ENCODE measurements at regions not wholly inside any gene's neighbourhood (a gene's known extent, or its start where the extent isn't known, plus 50 kb on each side); places are given as distances from the start of the nearest gene placed in this dataset.

DNA sequence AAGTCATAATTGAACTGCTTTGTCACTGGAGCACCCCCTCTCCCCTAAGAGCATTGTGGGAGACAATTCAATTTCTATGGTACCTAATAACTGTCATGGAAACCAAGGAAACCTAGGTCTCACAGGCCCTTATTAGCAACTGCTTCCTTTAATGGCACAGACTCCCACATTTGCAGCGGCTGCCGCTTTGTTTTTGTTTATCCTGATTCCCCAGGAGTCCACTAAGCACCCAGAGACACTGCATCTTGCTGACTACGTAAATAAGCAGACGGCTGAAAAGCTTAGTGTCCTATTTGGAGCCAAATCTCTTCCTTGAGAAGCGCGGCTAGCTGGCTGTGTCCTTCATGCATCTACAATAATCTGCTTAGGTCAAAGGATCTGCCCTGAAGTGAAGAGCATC is 494.4 kb downstream of the TMA16 start:
- Histone ChIP-seq H3K27me3 (replicated peaks in 2 of 5; ENCODE audit: control insufficient read depth in 4 of 5, insufficient read depth in 5 of 5, low read length in 4 of 5) (no peaks in the 10 kb centered on the region), H3K4me1 (ENCODE audit: control extremely low read depth in 1 of 4, control insufficient read depth in 4 of 4, insufficient read depth in 4 of 4, low read length in 3 of 4) (no peaks in the 10 kb centered on the region), H3K9me3 (ENCODE audit: control extremely low read depth in 1 of 5, control insufficient read depth in 4 of 5, insufficient read depth in 2 of 5, low read depth in 1 of 5, low read length in 4 of 5) (no peaks in the 10 kb centered on the region), H3K36me3 (ENCODE audit: control insufficient read depth in 4 of 4, insufficient read depth in 4 of 4, low read length in 3 of 4) (no peaks in the 10 kb centered on the region), H3K4me3 (ENCODE audit: control insufficient read depth in 1 of 7, extremely low read depth in 1 of 7, insufficient read depth in 4 of 7, low read depth in 2 of 7, low read length in 6 of 7) (no peak overlapping the region), H3K27ac (ENCODE audit: insufficient read depth in 1 of 2, low read depth in 1 of 2, low read length in 2 of 2, poor library complexity in 1 of 2, severe bottlenecking in 2 of 2) (no peak overlapping the region)
- ChIA-PET POLR2A (no interaction called here), CTCF (no interaction called here)
- DNase-seq, result no peak
- WGBS (ENCODE audit: insufficient coverage), result 82% methylated on average over 6 of the region's 6 CpGs

DNA sequence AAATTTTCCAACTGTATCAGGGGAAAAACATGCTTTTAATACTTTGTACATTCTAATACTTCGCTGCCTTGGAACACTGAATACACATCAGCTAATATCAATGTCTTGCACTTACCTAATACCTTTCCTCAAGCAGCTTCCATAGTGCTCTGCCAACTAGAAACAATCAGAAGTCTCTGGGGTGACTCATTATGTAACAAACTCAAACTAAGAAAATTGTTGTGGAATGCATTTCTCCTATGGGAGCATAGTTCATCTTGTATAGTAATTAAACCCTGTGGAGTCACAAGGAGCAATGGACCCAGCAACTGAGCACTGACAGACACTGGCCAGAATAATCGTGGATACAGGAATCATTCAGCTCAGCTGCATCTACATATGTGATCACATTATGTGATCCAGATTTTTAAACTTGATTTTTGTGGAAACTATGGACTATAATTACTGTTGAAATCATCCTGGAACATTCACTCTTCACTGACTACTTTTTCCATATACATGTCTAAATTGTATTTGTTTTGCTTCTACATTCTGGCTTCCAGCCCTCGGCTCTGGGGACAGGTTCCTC is 496.9 kb downstream of the TMA16 start:
- no peaks in the 10 kb centered on the region for H3K4me1 ChIP-seq (ENCODE audit: control extremely low read depth in 1 of 4, control insufficient read depth in 4 of 4, insufficient read depth in 4 of 4, low read length in 3 of 4)
- no peak for DNase-seq
- 94% methylated on average over 2 of the region's 3 CpGs for WGBS (ENCODE audit: insufficient coverage)
- no peaks in the 10 kb centered on the region for H3K9me3 ChIP-seq (ENCODE audit: control extremely low read depth in 1 of 5, control insufficient read depth in 4 of 5, insufficient read depth in 2 of 5, low read depth in 1 of 5, low read length in 4 of 5)
- H3K4me3 ChIP-seq (ENCODE audit: control insufficient read depth in 1 of 7, extremely low read depth in 1 of 7, insufficient read depth in 4 of 7, low read depth in 2 of 7, low read length in 6 of 7), result no peak overlapping the region
- H3K36me3 ChIP-seq (ENCODE audit: control insufficient read depth in 4 of 4, insufficient read depth in 4 of 4, low read length in 3 of 4), result no peaks in the 10 kb centered on the region
- no peaks in the 10 kb centered on the region for H3K27me3 ChIP-seq (replicated peaks in 2 of 5; ENCODE audit: control insufficient read depth in 4 of 5, insufficient read depth in 5 of 5, low read length in 4 of 5)
- POLR2A ChIA-PET, result no interaction called here
- CTCF ChIA-PET, result no interaction called here
- H3K27ac ChIP-seq (ENCODE audit: insufficient read depth in 1 of 2, low read depth in 1 of 2, low read length in 2 of 2, poor library complexity in 1 of 2, severe bottlenecking in 2 of 2), result no peak overlapping the region

DNA sequence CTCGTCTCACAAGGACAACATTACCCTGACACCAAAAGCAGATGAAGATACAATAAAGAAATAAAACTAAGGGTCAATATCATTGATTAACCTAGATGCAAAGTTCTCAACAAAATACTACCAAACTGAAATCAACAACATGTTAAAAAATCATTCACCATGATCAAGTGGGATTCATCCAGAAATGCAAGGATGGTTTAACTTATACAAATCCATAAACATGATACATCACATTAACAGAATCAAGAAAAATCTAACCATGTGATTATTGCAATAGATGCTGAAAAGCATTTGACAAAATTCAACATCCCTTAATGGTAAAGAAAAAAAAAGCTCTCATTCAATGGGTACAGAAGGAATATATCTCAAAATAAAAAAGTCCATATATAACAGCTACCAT is 514.9 kb downstream of the TMA16 start:
- ChIA-PET CTCF (no interaction called here), POLR2A (no interaction called here)
- no peaks in the 10 kb centered on the region for H3K4me1 ChIP-seq (ENCODE audit: control extremely low read depth in 1 of 4, control insufficient read depth in 4 of 4, insufficient read depth in 4 of 4, low read length in 3 of 4)
- H3K27me3 ChIP-seq (replicated peaks in 2 of 5; ENCODE audit: control insufficient read depth in 4 of 5, insufficient read depth in 5 of 5, low read length in 4 of 5), result no peaks in the 10 kb centered on the region
- peaks cover 0 to 2% (median 0%) of the 10 kb centered on the region in 5 experiments for H3K9me3 ChIP-seq (ENCODE audit: control extremely low read depth in 1 of 5, control insufficient read depth in 4 of 5, insufficient read depth in 2 of 5, low read depth in 1 of 5, low read length in 4 of 5)
- no peak for DNase-seq
- no peak overlapping the region for H3K4me3 ChIP-seq (ENCODE audit: control insufficient read depth in 1 of 7, extremely low read depth in 1 of 7, insufficient read depth in 4 of 7, low read depth in 2 of 7, low read length in 6 of 7)
- no peaks in the 10 kb centered on the region for H3K36me3 ChIP-seq (ENCODE audit: control insufficient read depth in 4 of 4, insufficient read depth in 4 of 4, low read length in 3 of 4)
- WGBS (ENCODE audit: insufficient coverage), result no CpG with 5 or more reads among the region's 1 CpG
- H3K27ac ChIP-seq (ENCODE audit: insufficient read depth in 1 of 2, low read depth in 1 of 2, low read length in 2 of 2, poor library complexity in 1 of 2, severe bottlenecking in 2 of 2), result no peak overlapping the region

DNA sequence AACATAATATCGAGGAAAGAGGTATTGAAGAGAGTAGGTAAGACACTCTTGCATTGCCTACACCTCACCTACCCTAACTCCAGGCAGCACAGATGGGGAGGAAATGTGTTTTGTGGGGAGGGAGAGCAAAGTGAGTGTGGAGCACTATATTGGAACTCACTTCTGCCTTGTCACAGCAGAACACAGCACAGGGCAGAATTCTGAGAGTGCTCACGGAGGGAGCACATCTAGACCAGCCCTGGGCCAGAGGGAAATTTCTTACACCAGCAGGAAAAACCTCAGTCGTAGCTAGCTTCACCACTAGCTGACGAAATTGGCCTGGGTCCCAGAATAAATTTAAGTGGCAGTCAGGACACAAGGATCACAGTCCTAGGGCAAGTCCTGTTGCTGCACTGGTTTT is 517.3 kb downstream of the TMA16 start:
- Histone ChIP-seq H3K4me1 (ENCODE audit: control extremely low read depth in 1 of 4, control insufficient read depth in 4 of 4, insufficient read depth in 4 of 4, low read length in 3 of 4) (no peaks in the 10 kb centered on the region), H3K27me3 (replicated peaks in 2 of 5; ENCODE audit: control insufficient read depth in 4 of 5, insufficient read depth in 5 of 5, low read length in 4 of 5) (no peaks in the 10 kb centered on the region), H3K27ac (ENCODE audit: insufficient read depth in 1 of 2, low read depth in 1 of 2, low read length in 2 of 2, poor library complexity in 1 of 2, severe bottlenecking in 2 of 2) (no peak overlapping the region), H3K36me3 (ENCODE audit: control insufficient read depth in 4 of 4, insufficient read depth in 4 of 4, low read length in 3 of 4) (no peaks in the 10 kb centered on the region), H3K9me3 (ENCODE audit: control extremely low read depth in 1 of 5, control insufficient read depth in 4 of 5, insufficient read depth in 2 of 5, low read depth in 1 of 5, low read length in 4 of 5) (peaks cover 0 to 2% (median 0%) of the 10 kb centered on the region in 5 experiments), H3K4me3 (ENCODE audit: control insufficient read depth in 1 of 7, extremely low read depth in 1 of 7, insufficient read depth in 4 of 7, low read depth in 2 of 7, low read length in 6 of 7) (no peak overlapping the region)
- ChIA-PET POLR2A (no interaction called here), CTCF (interaction anchor here (1.6 to 1.7 kb wide), 2 partner anchors 11 to 456 kb away, joined by 3 to 5 read pairs; no protein-coding TSS in a partner anchor)
- DNase-seq, result no peak
- 100% methylated on average over 3 of the region's 4 CpGs for WGBS (ENCODE audit: insufficient coverage)

DNA sequence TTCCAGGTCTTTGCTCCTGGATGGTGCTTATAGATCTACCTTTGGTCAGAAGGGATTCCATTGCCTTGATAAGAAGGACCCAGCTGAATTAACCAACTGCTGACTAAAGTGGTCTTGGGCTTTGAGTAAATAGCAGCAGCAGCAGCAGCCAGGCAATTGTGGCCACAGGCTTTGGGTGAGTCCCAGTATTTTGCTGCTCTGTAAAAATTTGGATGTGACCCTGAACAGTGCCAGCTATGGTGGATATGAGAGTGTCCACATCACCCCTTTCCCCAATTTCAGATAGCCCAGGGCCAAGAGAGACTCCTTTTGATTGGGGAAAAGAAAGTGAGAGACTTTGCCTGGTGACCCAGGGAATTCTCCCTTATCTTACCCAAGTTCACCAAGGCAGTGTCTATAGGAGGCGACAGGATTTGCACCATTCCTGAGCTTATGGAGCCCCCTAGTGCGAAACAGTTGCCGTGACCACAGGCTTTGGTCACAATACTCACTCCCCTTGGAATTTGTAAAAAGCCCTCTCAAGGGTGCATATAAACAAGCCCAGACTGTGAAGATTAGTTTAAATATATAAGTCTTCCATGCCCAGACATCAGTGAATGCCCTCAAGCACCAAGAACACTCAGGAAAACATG is 518.0 kb downstream of the TMA16 start:
- Histone ChIP-seq H3K27me3 (replicated peaks in 2 of 5; ENCODE audit: control insufficient read depth in 4 of 5, insufficient read depth in 5 of 5, low read length in 4 of 5) (no peaks in the 10 kb centered on the region), H3K4me1 (ENCODE audit: control extremely low read depth in 1 of 4, control insufficient read depth in 4 of 4, insufficient read depth in 4 of 4, low read length in 3 of 4) (no peaks in the 10 kb centered on the region), H3K27ac (ENCODE audit: insufficient read depth in 1 of 2, low read depth in 1 of 2, low read length in 2 of 2, poor library complexity in 1 of 2, severe bottlenecking in 2 of 2) (no peak overlapping the region), H3K36me3 (ENCODE audit: control insufficient read depth in 4 of 4, insufficient read depth in 4 of 4, low read length in 3 of 4) (no peaks in the 10 kb centered on the region), H3K9me3 (ENCODE audit: control extremely low read depth in 1 of 5, control insufficient read depth in 4 of 5, insufficient read depth in 2 of 5, low read depth in 1 of 5, low read length in 4 of 5) (peaks cover 0 to 2% (median 0%) of the 10 kb centered on the region in 5 experiments), H3K4me3 (ENCODE audit: control insufficient read depth in 1 of 7, extremely low read depth in 1 of 7, insufficient read depth in 4 of 7, low read depth in 2 of 7, low read length in 6 of 7) (no peak overlapping the region)
- CTCF ChIA-PET, result interaction anchor here (1.6 to 1.7 kb wide), 2 partner anchors 12 to 457 kb away, joined by 3 to 5 read pairs; no protein-coding TSS in a partner anchor
- WGBS (ENCODE audit: insufficient coverage), result no CpG with 5 or more reads among the region's 3 CpGs
- peak; percentile 4 to 35 (median 33) for DNase-seq
- POLR2A ChIA-PET, result no interaction called here

DNA sequence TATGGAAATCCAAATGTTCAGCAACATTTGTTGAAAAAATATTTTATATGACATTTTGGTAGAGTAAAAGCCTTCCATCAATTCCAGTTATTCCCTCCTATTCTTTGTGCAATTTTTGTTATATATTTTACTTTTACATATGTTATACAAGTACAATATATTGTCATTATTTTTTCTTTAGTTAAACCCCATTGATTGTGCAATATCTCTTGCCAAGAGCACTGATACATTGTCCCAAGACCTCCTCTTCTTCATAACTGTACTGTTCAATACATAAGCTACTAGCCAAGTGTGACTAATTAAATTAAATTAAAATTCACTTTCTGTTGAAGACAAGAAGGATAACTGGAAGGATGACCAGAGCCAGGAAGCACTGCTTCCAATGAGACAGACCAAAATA is 527.5 kb downstream of the TMA16 start:
- Histone ChIP-seq H3K9me3 (ENCODE audit: control extremely low read depth in 1 of 5, control insufficient read depth in 4 of 5, insufficient read depth in 2 of 5, low read depth in 1 of 5, low read length in 4 of 5) (peaks cover 0 to 11% (median 0%) of the 10 kb centered on the region in 5 experiments), H3K27ac (ENCODE audit: insufficient read depth in 1 of 2, low read depth in 1 of 2, low read length in 2 of 2, poor library complexity in 1 of 2, severe bottlenecking in 2 of 2) (no peak overlapping the region), H3K27me3 (replicated peaks in 2 of 5; ENCODE audit: control insufficient read depth in 4 of 5, insufficient read depth in 5 of 5, low read length in 4 of 5) (no peaks in the 10 kb centered on the region), H3K4me1 (ENCODE audit: control extremely low read depth in 1 of 4, control insufficient read depth in 4 of 4, insufficient read depth in 4 of 4, low read length in 3 of 4) (no peaks in the 10 kb centered on the region), H3K36me3 (ENCODE audit: control insufficient read depth in 4 of 4, insufficient read depth in 4 of 4, low read length in 3 of 4) (no peaks in the 10 kb centered on the region), H3K4me3 (ENCODE audit: control insufficient read depth in 1 of 7, extremely low read depth in 1 of 7, insufficient read depth in 4 of 7, low read depth in 2 of 7, low read length in 6 of 7) (no peak overlapping the region)
- ChIA-PET CTCF (no interaction called here), POLR2A (no interaction called here)
- DNase-seq, result no peak

DNA sequence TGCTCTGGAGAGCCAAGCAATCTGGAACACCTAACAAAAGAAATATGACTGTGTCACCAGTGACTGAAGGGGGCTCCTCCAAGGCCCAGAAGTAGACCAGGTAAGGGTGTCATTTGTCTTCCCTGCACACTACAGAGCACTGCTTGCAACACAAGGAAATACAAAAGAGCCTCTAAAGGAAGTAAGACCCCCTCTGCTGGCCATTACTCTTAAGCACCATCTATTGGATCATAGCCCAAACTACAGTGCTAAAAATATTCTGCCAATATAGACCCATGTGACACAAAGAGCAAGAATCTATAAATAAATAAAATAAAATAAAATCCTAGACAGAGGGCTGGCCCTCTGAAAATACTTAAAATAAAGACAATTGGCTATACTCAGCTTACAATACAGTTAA is 528.7 kb downstream of the TMA16 start:
- POLR2A ChIA-PET, result no interaction called here
- Histone ChIP-seq H3K36me3 (ENCODE audit: control insufficient read depth in 4 of 4, insufficient read depth in 4 of 4, low read length in 3 of 4) (no peaks in the 10 kb centered on the region), H3K4me3 (ENCODE audit: control insufficient read depth in 1 of 7, extremely low read depth in 1 of 7, insufficient read depth in 4 of 7, low read depth in 2 of 7, low read length in 6 of 7) (no peak overlapping the region), H3K27ac (ENCODE audit: insufficient read depth in 1 of 2, low read depth in 1 of 2, low read length in 2 of 2, poor library complexity in 1 of 2, severe bottlenecking in 2 of 2) (no peak overlapping the region), H3K27me3 (replicated peaks in 2 of 5; ENCODE audit: control insufficient read depth in 4 of 5, insufficient read depth in 5 of 5, low read length in 4 of 5) (no peaks in the 10 kb centered on the region), H3K4me1 (ENCODE audit: control extremely low read depth in 1 of 4, control insufficient read depth in 4 of 4, insufficient read depth in 4 of 4, low read length in 3 of 4) (no peaks in the 10 kb centered on the region), H3K9me3 (ENCODE audit: control extremely low read depth in 1 of 5, control insufficient read depth in 4 of 5, insufficient read depth in 2 of 5, low read depth in 1 of 5, low read length in 4 of 5) (peaks cover 0 to 11% (median 0%) of the 10 kb centered on the region in 5 experiments)
- no peak for DNase-seq
- CTCF ChIA-PET, result no interaction called here

All from common myeloid progenitor, CD34-positive (primary cell).